PC-3 (cell line): ENCODE measurements at regions not wholly inside any gene's neighbourhood (a gene's known extent, or its start where the extent isn't known, plus 50 kb on each side); places are given as distances from the start of the nearest gene placed in this dataset.
A peak's percentile ranks its signal among the peaks of the same experiment; 100 is the strongest.
"Not testable (repeated sequence)": the region's sequence is repeated elsewhere in the genome, so short reads cannot be mapped to it uniquely, and the experiment has no call there.

Experiments
- ATAC-seq: fragments of 200-7000 bp; cut with Tn5 transposase; 2 replicates; pipeline ENCODE4 v1.9.1; 2020; ENCODE audit warnings: mild to moderate bottlenecking, moderate library complexity
- BruUV-seq: library from RNA; stranded (reverse); fragments of 400-500 nt; replicated peaks from 2 replicates; lab custom pipeline; 2021; lab: Mats Ljungman, UMichigan
- CTCF ChIA-PET: fragments of 300-600 bp; sonication (Branson Sonifier 250); formaldehyde crosslinking; loops from one replicate; lab custom pipeline; 2022; ENCODE audit warnings: antibody characterized with exemption; lab: Charles Lee
- POLR2A ChIA-PET: fragments of 300-600 bp; sonication (Branson Sonifier 250); formaldehyde crosslinking; loops from one replicate; lab custom pipeline; 2022; ENCODE audit warnings: antibody characterized with exemption; ENCODE audit not compliant: unreplicated experiment; lab: Charles Lee
- DNase-seq: peaks from one replicate; pipeline ENCODE4 v3.0.0-alpha.2; 2015
- H2AFZ ChIP-seq: fragments of 300-600 bp; sonication (generic); 2 replicates; pipeline ENCODE4 v1.6.0; 2016; ENCODE audit warnings: antibody characterized with exemption, low read length
- H3F3A ChIP-seq: fragments of 300-600 bp; sonication (generic); one replicate; pipeline ENCODE4 v1.6.0; 2017; ENCODE audit warnings: antibody characterized with exemption, low read length, control low read depth, mild to moderate bottlenecking; ENCODE audit not compliant: unreplicated experiment
- H3K27ac ChIP-seq: fragments of 300-600 bp; sonication (generic); 2 replicates; pipeline ENCODE4 v1.5.1; 2016; ENCODE audit warnings: mild to moderate bottlenecking, low read length
- H3K27me3 ChIP-seq: fragments of 300-600 bp; sonication (generic); 2 replicates; pipeline ENCODE4 v1.6.1; 2016; ENCODE audit warnings: low read length, mixed read lengths
- H3K36me3 ChIP-seq: fragments of 300-600 bp; sonication (generic); 2 replicates; pipeline ENCODE4 v1.6.1; 2016; ENCODE audit warnings: low read depth, mixed run types, low read length, mixed read lengths
- H3K4me1 ChIP-seq: fragments of 300-600 bp; sonication (generic); 2 replicates; pipeline ENCODE4 v1.5.1; 2016; ENCODE audit warnings: low read length; ENCODE audit not compliant: insufficient read depth
- H3K4me2 ChIP-seq: fragments of 300-600 bp; sonication (generic); 2 replicates; pipeline ENCODE4 v1.6.0; 2016; ENCODE audit warnings: low read length
- H3K4me3 ChIP-seq: fragments of 300-600 bp; sonication (generic); 2 replicates; pipeline ENCODE4 v1.5.1; 2016; ENCODE audit warnings: mild to moderate bottlenecking, low read length, mixed read lengths
- H3K79me2 ChIP-seq: fragments of 300-600 bp; sonication (generic); 2 replicates; pipeline ENCODE4 v1.6.1; 2017; ENCODE audit warnings: low read length, mixed read lengths
- H3K9ac ChIP-seq: fragments of 300-600 bp; sonication (generic); 2 replicates; pipeline ENCODE4 v1.6.0; 2016; ENCODE audit warnings: mild to moderate bottlenecking, low read length
- H3K9me2 ChIP-seq: fragments of 300-600 bp; sonication (generic); replicated peaks from 2 replicates; pipeline ENCODE4 v1.6.1; 2016; ENCODE audit warnings: mixed run types, low read length, mixed read lengths
- H3K9me3 ChIP-seq: fragments of 300-600 bp; sonication (generic); 2 replicates; pipeline ENCODE4 v1.6.1; 2016; ENCODE audit warnings: low read length, mixed read lengths
- H4K20me1 ChIP-seq: fragments of 300-600 bp; sonication (generic); 2 replicates; pipeline ENCODE4 v1.6.1; 2016; ENCODE audit warnings: low read length, mixed read lengths
- EZH2 ChIP-seq: fragments of 300-600 bp; sonication (generic); IDR thresholded peaks from one replicate; pipeline ENCODE4 v1.6.1; 2017; ENCODE audit warnings: antibody characterized with exemption, mild to moderate bottlenecking, low read length; ENCODE audit not compliant: unreplicated experiment
- EZH2phosphoT487 ChIP-seq: fragments of 300-600 bp; sonication (generic); IDR thresholded peaks from 2 replicates; pipeline ENCODE4 v1.6.1; 2018; ENCODE audit warnings: mild to moderate bottlenecking, antibody characterized with exemption, low read length, borderline replicate concordance
- intact Hi-C: fragments of 100-400 bp; cut with micrococcal nuclease; formaldehyde crosslinking; loops from 2 replicates; pipeline ENCODE4 v1.9.0; 2023
- TF ChIP-seq, protein P1 (sequence below): fragments of 300-600 bp; sonication (generic); conservative IDR thresholded peaks from 2 replicates; pipeline ENCODE4 v1.5.1; 2017; ENCODE audit warnings: antibody characterized with exemption, low read depth, mild to moderate bottlenecking, low read length

DNA sequence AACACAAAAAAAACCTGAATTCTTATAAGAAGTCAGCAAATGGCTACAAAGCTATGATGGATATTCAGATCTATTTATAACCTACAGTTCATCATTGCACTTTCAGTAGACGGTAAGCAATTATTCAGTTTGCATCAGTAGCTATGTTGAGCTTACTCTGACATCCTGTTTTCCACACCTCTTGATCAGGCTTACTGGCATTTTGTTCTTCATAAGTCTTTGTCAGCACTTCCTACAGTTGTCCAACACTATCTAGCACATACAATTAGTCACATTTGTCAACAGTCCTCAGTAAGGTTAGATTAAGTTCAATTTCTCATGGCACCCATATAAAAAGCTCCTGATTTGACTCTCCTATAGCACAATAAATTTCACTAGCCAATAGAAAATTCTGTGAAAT lies 71.2 kb upstream of the ST3GAL6 start:
- no peaks in the 10 kb centered on the region for H3K79me2 ChIP-seq
- no peaks in the 10 kb centered on the region for H3K36me3 ChIP-seq
- no peaks in the 10 kb centered on the region for H4K20me1 ChIP-seq
- H3K4me1 ChIP-seq = peaks cover 27% of the 10 kb centered on the region
- H2AFZ ChIP-seq = no peak overlapping the region
- no peaks in the 10 kb centered on the region for H3K9me2 ChIP-seq
- H3K9ac ChIP-seq = no peak overlapping the region
- CTCF ChIA-PET = interaction anchor here (0.6 kb wide), 1 partner anchor 104 kb away, joined by 3 read pairs; no protein-coding TSS in a partner anchor
- TF ChIP-seq EZH2phosphoT487 = no peak
- TF ChIP-seq EZH2 = no peak
- TF ChIP-seq, protein P1, sequence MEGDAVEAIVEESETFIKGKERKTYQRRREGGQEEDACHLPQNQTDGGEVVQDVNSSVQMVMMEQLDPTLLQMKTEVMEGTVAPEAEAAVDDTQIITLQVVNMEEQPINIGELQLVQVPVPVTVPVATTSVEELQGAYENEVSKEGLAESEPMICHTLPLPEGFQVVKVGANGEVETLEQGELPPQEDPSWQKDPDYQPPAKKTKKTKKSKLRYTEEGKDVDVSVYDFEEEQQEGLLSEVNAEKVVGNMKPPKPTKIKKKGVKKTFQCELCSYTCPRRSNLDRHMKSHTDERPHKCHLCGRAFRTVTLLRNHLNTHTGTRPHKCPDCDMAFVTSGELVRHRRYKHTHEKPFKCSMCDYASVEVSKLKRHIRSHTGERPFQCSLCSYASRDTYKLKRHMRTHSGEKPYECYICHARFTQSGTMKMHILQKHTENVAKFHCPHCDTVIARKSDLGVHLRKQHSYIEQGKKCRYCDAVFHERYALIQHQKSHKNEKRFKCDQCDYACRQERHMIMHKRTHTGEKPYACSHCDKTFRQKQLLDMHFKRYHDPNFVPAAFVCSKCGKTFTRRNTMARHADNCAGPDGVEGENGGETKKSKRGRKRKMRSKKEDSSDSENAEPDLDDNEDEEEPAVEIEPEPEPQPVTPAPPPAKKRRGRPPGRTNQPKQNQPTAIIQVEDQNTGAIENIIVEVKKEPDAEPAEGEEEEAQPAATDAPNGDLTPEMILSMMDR = no peak
- peak; percentile 49 for ATAC-seq
- no peak overlapping the region for H3K27ac ChIP-seq
- POLR2A ChIA-PET = no interaction called here
- no peak overlapping the region for H3K4me2 ChIP-seq
- no peak overlapping the region for H3K4me3 ChIP-seq
- no TSS peak for BruUV-seq
- peak; percentile 40 for DNase-seq
- H3K9me3 ChIP-seq = no peaks in the 10 kb centered on the region
- H3K27me3 ChIP-seq = no peaks in the 10 kb centered on the region
- intact Hi-C loops = no loop called here
- no peaks in the 10 kb centered on the region for H3F3A ChIP-seq

DNA sequence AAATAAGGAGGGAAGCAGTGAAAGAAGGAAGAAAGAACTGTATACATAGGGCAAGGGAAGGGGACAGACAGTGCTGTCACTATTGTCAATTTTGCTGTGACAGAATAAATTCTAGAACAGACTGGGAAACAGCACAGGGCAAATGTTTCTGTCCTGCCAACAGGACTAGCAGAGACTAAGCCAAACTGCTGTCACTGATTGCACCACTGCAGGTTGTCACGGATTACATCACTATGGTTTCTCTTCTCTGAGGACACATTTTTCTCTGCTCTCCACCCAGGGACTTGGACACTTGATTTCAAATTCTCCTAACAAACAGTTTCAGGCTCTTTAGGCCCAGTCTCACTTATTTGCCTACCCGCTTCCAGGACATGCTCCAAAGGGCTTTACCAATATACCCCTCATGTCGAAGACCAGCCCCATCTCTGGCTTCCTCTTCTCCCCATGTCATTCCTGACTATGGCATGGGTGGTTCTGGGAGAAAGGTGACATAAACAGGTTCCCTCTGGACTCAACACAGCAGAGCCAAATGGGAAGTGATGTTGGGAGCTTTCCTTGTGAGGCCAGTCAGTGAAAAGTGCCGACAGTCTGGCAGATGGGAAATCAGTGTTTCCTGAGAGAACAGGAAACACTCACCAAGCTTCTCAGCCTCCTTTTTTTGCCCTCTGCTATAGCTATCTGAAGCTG lies 70.2 kb upstream of the ST3GAL6 start:
- H3F3A ChIP-seq = peaks cover 4% of the 10 kb centered on the region
- H3K9ac ChIP-seq = no peak overlapping the region
- ChIA-PET CTCF (no interaction called here), POLR2A (interaction anchor here (0.6 kb wide), 1 partner anchor 87 kb away, joined by 8 read pairs; no protein-coding TSS in a partner anchor)
- no peak overlapping the region for H3K4me2 ChIP-seq
- no peaks in the 10 kb centered on the region for H3K9me3 ChIP-seq
- intact Hi-C loops = no loop called here
- H3K4me1 ChIP-seq = peaks cover 38% of the 10 kb centered on the region
- H3K27ac ChIP-seq = no peak overlapping the region
- no peaks in the 10 kb centered on the region for H3K36me3 ChIP-seq
- H2AFZ ChIP-seq = no peak overlapping the region
- TF ChIP-seq EZH2 = no peak
- TF ChIP-seq EZH2phosphoT487 = no peak
- TF ChIP-seq, protein P1 = no peak
- ATAC-seq (no peak), DNase-seq (no peak)
- no peak overlapping the region for H3K4me3 ChIP-seq
- no peaks in the 10 kb centered on the region for H3K27me3 ChIP-seq
- H4K20me1 ChIP-seq = no peaks in the 10 kb centered on the region
- no TSS peak for BruUV-seq
- no peaks in the 10 kb centered on the region for H3K9me2 ChIP-seq
- H3K79me2 ChIP-seq = no peaks in the 10 kb centered on the region

DNA sequence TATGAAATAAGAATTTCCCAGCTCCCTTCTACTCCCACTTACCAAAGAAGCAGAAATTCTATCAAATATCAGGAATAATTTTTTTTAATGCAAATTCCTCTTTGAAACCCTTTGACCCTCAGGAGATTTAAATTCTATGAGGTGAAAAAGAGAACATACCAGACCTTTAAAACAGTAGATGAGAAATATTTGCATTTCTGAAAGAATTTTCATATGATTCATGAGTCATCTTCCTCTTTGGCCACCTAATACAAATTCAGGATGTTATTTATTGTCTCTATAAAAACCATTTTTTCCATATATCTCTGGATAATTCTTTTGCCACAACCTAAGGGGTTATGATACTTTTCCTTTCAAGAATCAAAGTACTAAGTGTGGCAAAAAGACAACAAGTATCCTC lies 67.3 kb upstream of the ST3GAL6 start:
- no peak for TF ChIP-seq EZH2
- TF ChIP-seq EZH2phosphoT487 = no peak
- TF ChIP-seq, protein P1 = no peak
- Histone ChIP-seq H3F3A (peaks cover 4% of the 10 kb centered on the region), H3K9me3 (no peaks in the 10 kb centered on the region), H3K4me2 (peak overlapping the region; percentile 57), H3K9me2 (no peaks in the 10 kb centered on the region), H3K27me3 (no peaks in the 10 kb centered on the region), H4K20me1 (no peaks in the 10 kb centered on the region), H3K27ac (peak overlapping the region; percentile 57), H3K4me1 (peaks cover 45% of the 10 kb centered on the region), H3K79me2 (no peaks in the 10 kb centered on the region), H2AFZ (no peak overlapping the region), H3K36me3 (no peaks in the 10 kb centered on the region), H3K4me3 (peak overlapping the region; percentile 19; the same call in 1 of the 2 replicates), H3K9ac (no peak overlapping the region)
- ATAC-seq = peak; percentile 53
- intact Hi-C loops = loop anchor here (2.0 kb wide), 1 partner anchor 37 kb away; no protein-coding TSS in a partner anchor
- POLR2A ChIA-PET = no interaction called here
- peak; percentile 79 for DNase-seq
- CTCF ChIA-PET = no interaction called here
- BruUV-seq = no TSS peak

DNA sequence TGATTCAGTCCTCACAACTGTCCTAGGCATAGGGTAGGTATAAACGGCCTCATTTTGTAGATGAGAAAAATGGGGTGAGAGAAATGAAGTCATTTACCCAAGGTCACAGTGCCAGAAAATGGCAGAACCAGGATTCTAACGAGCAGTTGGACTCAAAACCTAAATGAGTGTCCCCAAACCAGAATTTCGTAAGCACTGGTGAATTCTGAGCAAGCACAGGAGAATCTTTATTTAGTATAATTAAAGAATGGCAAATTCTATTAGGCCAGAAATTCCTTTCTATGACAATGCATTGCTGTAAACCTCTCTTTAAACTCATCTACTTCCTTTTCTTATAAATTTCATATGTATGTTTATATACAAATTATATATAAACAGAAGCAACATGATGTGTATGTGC lies 66.8 kb upstream of the ST3GAL6 start:
- H3K4me2 ChIP-seq = peak overlapping the region; percentile 57
- CTCF ChIA-PET, H4K20me1 ChIP-seq, BruUV-seq, H3K36me3 ChIP-seq, H3K9me3 ChIP-seq, H3K9ac ChIP-seq, H3F3A ChIP-seq, H3K27me3 ChIP-seq, POLR2A ChIA-PET, H3K9me2 ChIP-seq, H2AFZ ChIP-seq, H3K79me2 ChIP-seq: not testable (repeated sequence)
- DNase-seq (peak; percentile 54), ATAC-seq (peak; percentile 27)
- peak overlapping the region; percentile 19; the same call in 1 of the 2 replicates for H3K4me3 ChIP-seq
- peak overlapping the region; percentile 57 for H3K27ac ChIP-seq
- H3K4me1 ChIP-seq = peaks cover 41% of the 10 kb centered on the region
- intact Hi-C loops = loop anchor here (2.0 kb wide), 1 partner anchor 37 kb away; no protein-coding TSS in a partner anchor
